ENCODE measurements at regions not wholly inside any gene's neighbourhood (a gene's known extent, or its start where the extent isn't known, plus 50 kb on each side); places are given as distances from the start of the nearest gene placed in this dataset.
"Not testable (repeated sequence)": the region's sequence is repeated elsewhere in the genome, so short reads cannot be mapped to it uniquely, and the experiment has no call there.

- no peaks in the 10 kb centered on the region for H3K4me1 Mint-ChIP-seq (ENCODE audit: low read depth)
- no peak overlapping the region for H3K4me3 Mint-ChIP-seq
- peaks cover 2% of the 10 kb centered on the region for H3K27me3 Mint-ChIP-seq
- DNase-seq: no peak
- no peak overlapping the region for H3K27ac Mint-ChIP-seq
- H3K36me3 Mint-ChIP-seq (ENCODE audit: low read depth): no peaks in the 10 kb centered on the region
- no peaks in the 10 kb centered on the region for H3K9me3 Mint-ChIP-seq
Measured at GRCh38 chr10:81146436-81146835, 608.7 kb downstream of the SH2D4B start.

GRCh38 chr10:81152656-81153055, 615.0 kb downstream of the SH2D4B start:
- no peaks in the 10 kb centered on the region for H3K36me3 Mint-ChIP-seq (ENCODE audit: low read depth)
- no peak for DNase-seq
- H3K27me3 Mint-ChIP-seq: no peaks in the 10 kb centered on the region

DNA sequence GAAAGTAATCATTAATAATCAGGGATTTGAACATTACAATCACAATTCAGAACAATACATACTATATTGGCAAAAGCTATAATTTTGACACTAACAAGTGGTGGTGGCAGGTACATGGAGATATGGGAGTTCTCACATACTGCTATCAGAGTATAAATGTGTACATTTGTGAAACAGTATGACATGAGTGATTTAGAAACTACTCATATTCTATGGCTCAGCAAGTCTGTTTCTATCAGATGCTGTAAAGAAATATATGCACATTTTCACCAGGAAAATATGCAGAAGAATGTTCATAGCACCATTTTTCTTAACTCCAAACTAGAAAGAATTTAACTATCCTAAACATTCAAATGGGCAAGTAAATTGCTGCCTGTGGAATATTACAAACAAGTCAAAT, 620.0 kb downstream of the SH2D4B start:
- H3K4me1 Mint-ChIP-seq (ENCODE audit: low read depth): no peaks in the 10 kb centered on the region
- H3K9me3 Mint-ChIP-seq: no peaks in the 10 kb centered on the region
- no peaks in the 10 kb centered on the region for H3K27me3 Mint-ChIP-seq
- no peaks in the 10 kb centered on the region for H3K36me3 Mint-ChIP-seq (ENCODE audit: low read depth)
- H3K4me3 Mint-ChIP-seq: no peak overlapping the region
- DNase-seq: no peak
- H3K27ac Mint-ChIP-seq: no peak overlapping the region

More at GRCh38 chr10:81152656-81153055, 615.0 kb downstream of the SH2D4B start:
- Mint-ChIP-seq H3K9me3 (no peaks in the 10 kb centered on the region), H3K4me1 (ENCODE audit: low read depth) (no peaks in the 10 kb centered on the region), H3K27ac (no peak overlapping the region), H3K4me3 (no peak overlapping the region)

GRCh38 chr10:81177651-81178244, 640.0 kb downstream of the SH2D4B start:
- no peaks in the 10 kb centered on the region for H3K27me3 Mint-ChIP-seq
- no peaks in the 10 kb centered on the region for H3K9me3 Mint-ChIP-seq
- H3K27ac Mint-ChIP-seq: no peak overlapping the region
- no peak for DNase-seq
- no peaks in the 10 kb centered on the region for H3K36me3 Mint-ChIP-seq (ENCODE audit: low read depth)
- H3K4me3 Mint-ChIP-seq: no peak overlapping the region
- H3K4me1 Mint-ChIP-seq (ENCODE audit: low read depth): no peaks in the 10 kb centered on the region

DNA sequence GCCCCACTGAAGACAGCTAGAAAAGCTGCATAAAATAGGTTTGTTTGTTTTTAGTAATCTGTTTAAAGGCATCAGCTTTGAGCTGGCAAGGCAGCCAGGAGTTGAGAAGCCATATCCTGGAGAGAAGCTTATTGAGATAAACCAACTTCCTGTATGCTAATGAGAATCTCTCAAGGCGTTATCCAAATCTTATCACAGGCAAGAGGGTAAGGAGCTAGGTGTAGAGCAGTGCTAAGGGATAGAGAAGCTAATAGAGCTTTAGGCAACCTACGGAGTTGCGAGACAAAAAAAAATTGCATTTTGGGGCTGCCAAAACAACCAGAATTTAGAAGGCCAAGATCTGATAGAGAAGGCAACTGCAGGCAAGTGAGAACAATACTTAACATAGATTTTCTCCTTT, 641.6 kb downstream of the SH2D4B start:
- Mint-ChIP-seq H3K4me3 (no peak overlapping the region), H3K4me1 (ENCODE audit: low read depth) (no peaks in the 10 kb centered on the region), H3K36me3 (ENCODE audit: low read depth) (no peaks in the 10 kb centered on the region), H3K9me3 (no peaks in the 10 kb centered on the region), H3K27ac (no peak overlapping the region), H3K27me3 (no peaks in the 10 kb centered on the region)
- no peak for DNase-seq

DNA sequence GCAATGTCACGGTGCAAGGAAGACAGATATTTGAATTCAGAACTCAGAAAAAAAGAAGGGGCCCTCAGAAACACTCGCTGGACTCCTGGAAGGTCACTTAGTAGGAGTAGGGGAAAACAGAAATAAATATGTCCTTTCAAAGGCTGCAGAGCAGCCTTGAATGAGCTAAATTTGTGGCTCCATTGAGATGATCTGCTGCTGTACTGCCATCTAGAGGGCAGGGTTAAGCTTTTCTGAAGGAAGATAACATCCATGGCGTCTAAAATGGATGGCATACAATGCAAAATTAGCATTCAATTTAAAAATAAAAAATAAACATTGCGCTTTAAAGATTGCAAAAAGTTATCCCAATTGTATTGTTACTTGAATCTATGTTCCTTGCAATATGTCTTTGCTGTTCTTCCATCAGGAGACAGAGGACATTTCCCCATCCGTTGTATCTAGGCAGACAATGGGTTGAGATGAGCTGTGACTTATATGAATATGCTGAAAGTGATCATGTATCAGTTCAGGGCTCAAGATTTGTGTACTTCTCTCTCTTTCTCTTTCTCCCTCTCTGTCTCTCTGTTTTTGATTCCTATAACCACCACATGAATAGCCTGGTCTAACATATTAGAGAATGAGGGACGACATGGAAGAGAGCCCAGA, 642.2 kb downstream of the SH2D4B start:
- H3K27me3 Mint-ChIP-seq: no peaks in the 10 kb centered on the region
- H3K9me3 Mint-ChIP-seq: no peaks in the 10 kb centered on the region
- no peak overlapping the region for H3K27ac Mint-ChIP-seq
- no peak overlapping the region for H3K4me3 Mint-ChIP-seq
- no peaks in the 10 kb centered on the region for H3K4me1 Mint-ChIP-seq (ENCODE audit: low read depth)
- no peaks in the 10 kb centered on the region for H3K36me3 Mint-ChIP-seq (ENCODE audit: low read depth)
- DNase-seq: no peak

DNA sequence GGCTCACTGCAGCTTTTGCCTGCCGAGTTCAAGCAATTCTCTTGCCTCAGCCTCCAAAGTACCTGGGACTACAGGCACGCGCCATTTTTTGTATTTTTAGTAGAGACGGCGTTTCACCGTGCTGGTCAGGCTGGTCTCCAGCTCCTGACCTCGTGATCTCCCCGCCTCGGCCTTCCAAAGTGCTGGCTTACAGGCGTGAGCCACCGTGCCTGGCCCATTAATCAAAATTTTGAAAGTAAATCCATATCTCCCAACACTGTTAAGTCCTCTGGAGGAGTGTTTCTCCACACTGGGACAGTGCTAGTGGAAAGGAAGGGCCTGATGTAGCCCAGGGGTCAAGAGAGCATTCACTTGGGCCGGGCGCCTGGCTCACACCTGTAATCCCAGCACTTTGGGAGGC, 644.6 kb downstream of the SH2D4B start:
- H3K36me3 Mint-ChIP-seq (ENCODE audit: low read depth): no peaks in the 10 kb centered on the region
- H3K9me3 Mint-ChIP-seq: no peaks in the 10 kb centered on the region
- H3K27ac Mint-ChIP-seq: no peak overlapping the region

DNA sequence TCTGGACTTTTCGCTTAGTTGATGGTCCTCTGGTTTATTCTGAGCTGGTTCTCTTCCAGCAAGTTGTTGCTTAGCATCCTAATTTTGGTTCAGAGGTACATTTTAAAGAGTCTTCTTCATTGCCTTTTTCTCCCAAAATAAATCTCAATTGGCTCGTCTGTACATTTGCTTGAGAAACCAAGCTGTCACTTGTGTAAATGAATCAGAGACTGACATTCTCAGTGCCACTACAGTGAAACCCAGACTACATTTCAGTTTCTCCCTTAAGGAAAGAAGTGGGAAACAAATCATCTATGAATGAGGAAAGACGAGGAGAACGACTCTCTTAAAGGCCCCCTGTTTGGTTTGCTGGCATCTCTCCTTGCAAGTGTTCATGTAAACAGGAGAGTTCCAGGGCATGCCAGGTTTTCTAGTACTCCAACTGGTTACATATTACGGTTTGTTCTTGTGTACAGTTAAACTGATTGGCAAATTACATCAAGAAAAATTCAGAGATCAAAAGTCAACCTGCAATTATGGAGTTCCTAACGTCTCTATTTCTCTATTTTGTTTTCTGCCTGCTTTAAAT, 654.6 kb downstream of the SH2D4B start:
- H3K27ac Mint-ChIP-seq: no peak overlapping the region
- H3K27me3 Mint-ChIP-seq: no peaks in the 10 kb centered on the region
- peaks cover 2% of the 10 kb centered on the region for H3K9me3 Mint-ChIP-seq
- H3K4me1 Mint-ChIP-seq (ENCODE audit: low read depth): no peaks in the 10 kb centered on the region
- DNase-seq: no peak
- H3K4me3 Mint-ChIP-seq: no peak overlapping the region
- no peaks in the 10 kb centered on the region for H3K36me3 Mint-ChIP-seq (ENCODE audit: low read depth)

More for the DNA sequence above, 644.6 kb downstream of the SH2D4B start:
- H3K4me3 Mint-ChIP-seq: no peak overlapping the region
- DNase-seq: no peak
- no peaks in the 10 kb centered on the region for H3K4me1 Mint-ChIP-seq (ENCODE audit: low read depth)
- no peaks in the 10 kb centered on the region for H3K27me3 Mint-ChIP-seq

- Mint-ChIP-seq H3K27me3 (no peaks in the 10 kb centered on the region), H3K36me3 (ENCODE audit: low read depth) (no peaks in the 10 kb centered on the region), H3K9me3 (no peaks in the 10 kb centered on the region), H3K27ac (no peak overlapping the region), H3K4me1 (ENCODE audit: low read depth) (no peaks in the 10 kb centered on the region), H3K4me3 (no peak overlapping the region)
- DNase-seq: no peak
Measured at GRCh38 chr10:81200801-81201200, 663.1 kb downstream of the SH2D4B start.

- H3K27ac Mint-ChIP-seq; H3K27me3 Mint-ChIP-seq; H3K9me3 Mint-ChIP-seq; DNase-seq; H3K4me3 Mint-ChIP-seq; H3K36me3 Mint-ChIP-seq (ENCODE audit: low read depth); H3K4me1 Mint-ChIP-seq (ENCODE audit: low read depth): not testable (repeated sequence)
Measured at GRCh38 chr10:81207359-81207758, 667.6 kb upstream of the NRG3 start.

- H3K27ac Mint-ChIP-seq: no peak overlapping the region
- H3K9me3 Mint-ChIP-seq: no peaks in the 10 kb centered on the region
- no peaks in the 10 kb centered on the region for H3K4me1 Mint-ChIP-seq (ENCODE audit: low read depth)
- H3K4me3 Mint-ChIP-seq: no peak overlapping the region
- H3K36me3 Mint-ChIP-seq (ENCODE audit: low read depth): no peaks in the 10 kb centered on the region
- H3K27me3 Mint-ChIP-seq: no peaks in the 10 kb centered on the region
- DNase-seq: no peak
Measured at GRCh38 chr10:81213370-81213769, 661.6 kb upstream of the NRG3 start.

- Mint-ChIP-seq H3K4me3 (no peak overlapping the region), H3K9me3 (no peaks in the 10 kb centered on the region), H3K27ac (no peak overlapping the region), H3K36me3 (ENCODE audit: low read depth) (no peaks in the 10 kb centered on the region), H3K27me3 (no peaks in the 10 kb centered on the region), H3K4me1 (ENCODE audit: low read depth) (no peaks in the 10 kb centered on the region)
- no peak for DNase-seq
Measured at GRCh38 chr10:81215498-81215897, 659.5 kb upstream of the NRG3 start.

GRCh38 chr10:81216949-81217348, 658.0 kb upstream of the NRG3 start:
- H3K36me3 Mint-ChIP-seq (ENCODE audit: low read depth): no peaks in the 10 kb centered on the region
- H3K27me3 Mint-ChIP-seq: no peaks in the 10 kb centered on the region
- H3K27ac Mint-ChIP-seq: no peak overlapping the region
- no peaks in the 10 kb centered on the region for H3K4me1 Mint-ChIP-seq (ENCODE audit: low read depth)
- H3K9me3 Mint-ChIP-seq: no peaks in the 10 kb centered on the region
- no peak for DNase-seq
- no peak overlapping the region for H3K4me3 Mint-ChIP-seq

GRCh38 chr10:81218307-81218706, 656.7 kb upstream of the NRG3 start:
- no peaks in the 10 kb centered on the region for H3K27me3 Mint-ChIP-seq
- no peak overlapping the region for H3K27ac Mint-ChIP-seq
- peaks cover 4% of the 10 kb centered on the region for H3K9me3 Mint-ChIP-seq
- H3K4me3 Mint-ChIP-seq: no peak overlapping the region
- no peaks in the 10 kb centered on the region for H3K4me1 Mint-ChIP-seq (ENCODE audit: low read depth)
- no peak for DNase-seq
- H3K36me3 Mint-ChIP-seq (ENCODE audit: low read depth): no peaks in the 10 kb centered on the region

GRCh38 chr10:81219758-81220157, 655.2 kb upstream of the NRG3 start:
- no peaks in the 10 kb centered on the region for H3K4me1 Mint-ChIP-seq (ENCODE audit: low read depth)
- no peaks in the 10 kb centered on the region for H3K27me3 Mint-ChIP-seq
- H3K36me3 Mint-ChIP-seq (ENCODE audit: low read depth): no peaks in the 10 kb centered on the region

More at GRCh38 chr10:81219758-81220157, 655.2 kb upstream of the NRG3 start:
- Mint-ChIP-seq H3K27ac (no peak overlapping the region), H3K9me3 (peaks cover 4% of the 10 kb centered on the region), H3K4me3 (no peak overlapping the region)
- DNase-seq: no peak
